HepG2 (cell line): ENCODE measurements at regions not wholly inside any gene's neighbourhood (a gene's known extent, or its start where the extent isn't known, plus 50 kb on each side); places are given as distances from the start of the nearest gene placed in this dataset.

Source experiments
- ATAC-seq: fragments of 200-7000 bp; cut with Tn5 transposase; 3 replicates; pipeline ENCODE4 v1.9.1; 2020; ENCODE audit warnings: mild to moderate bottlenecking, moderate library complexity
- BruUV-seq: library from RNA; stranded (reverse); fragments of 400-500 nt; replicated peaks from 2 replicates; lab custom pipeline; 2021; lab: Mats Ljungman, UMichigan
- CTCF ChIA-PET: fragments of 300-600 bp; formaldehyde crosslinking; extraction: SDS; loops from one replicate; lab custom pipeline; 2021; ENCODE audit warnings: low total read pairs, inconsistent platforms, low intra/inter-chr PET ratio; lab: Yijun Ruan, JAX
- POLR2A ChIA-PET: fragments of 350-600 bp; sonication (Branson Sonifier 250); formaldehyde crosslinking; loops from one replicate; lab custom pipeline; 2020; ENCODE audit warnings: antibody characterized with exemption, inconsistent platforms; lab: Yijun Ruan, JAX
- DNase-seq: peaks from one replicate; pipeline ENCODE4 v3.0.0-alpha.2; 2015; ENCODE audit warnings: low spot score
- FAIRE-seq: peaks from 3 replicates; lab custom pipeline; 2011; peaks lifted over from hg19 to GRCh38; lab: Jason Lieb, UNC
- H2AFZ ChIP-seq: one replicate; pipeline ENCODE4 v1.6.1; 2011; ENCODE audit warnings: low read length, inconsistent platforms
- H3K27ac ChIP-seq: fragments of 300-600 bp; 3 replicates; pipeline ENCODE4 v1.8.0; 2011; ENCODE audit warnings: mixed run types, mild to moderate bottlenecking, mixed read lengths, low read length, inconsistent platforms; ENCODE audit not compliant: insufficient read depth; ENCODE audit errors: extremely low read length
- H3K27me3 ChIP-seq, 2 experiments: fragments of 200-600 bp in 1 of 2; 2 replicates in 1 of 2; 3 replicates in 1 of 2; pipeline versions ENCODE4 v1.6.0 to v1.8.0; 2011; ENCODE audit warnings: low read length in 2 of 2, mild to moderate bottlenecking in 2 of 2, moderate library complexity in 2 of 2, inconsistent platforms in 1 of 2; ENCODE audit not compliant: insufficient read depth in 2 of 2, control insufficient read depth in 1 of 2
- H3K36me3 ChIP-seq, 2 experiments: fragments of 200-600 bp in 1 of 2; replicated peaks in 1 of 2; 2 replicates in 1 of 2; 3 replicates in 1 of 2; pipeline versions ENCODE4 v1.5.1 to v1.8.0; 2011; ENCODE audit warnings: low read length in 2 of 2, inconsistent platforms in 1 of 2; ENCODE audit not compliant: insufficient read depth in 2 of 2, control insufficient read depth in 1 of 2
- H3K4me1 ChIP-seq: 2 replicates; pipeline ENCODE4 v1.5.1; 2012; ENCODE audit warnings: low read length, inconsistent platforms; ENCODE audit not compliant: insufficient read depth
- H3K4me2 ChIP-seq: 2 replicates; pipeline ENCODE4 v1.6.0; 2011; ENCODE audit warnings: low read depth, low read length, inconsistent platforms
- H3K4me3 ChIP-seq, 3 experiments: fragments of 200-600 bp in 1 of 3; sonication (generic), shearing (Covaris generic) in 1 of 3; replicated peaks in 1 of 3; 2 replicates each; pipeline ENCODE4 v1.5.1; 2011 to 2016; ENCODE audit warnings: low read length in 3 of 3, inconsistent platforms in 2 of 3, low read depth in 2 of 3, mild to moderate bottlenecking in 2 of 3, control low read depth in 1 of 3, mixed read lengths in 1 of 3; ENCODE audit not compliant: insufficient read depth in 1 of 3
- H3K79me2 ChIP-seq: one replicate; pipeline ENCODE4 v1.6.1; 2011; ENCODE audit warnings: low read length, inconsistent platforms; ENCODE audit not compliant: insufficient read depth
- H3K9ac ChIP-seq: 2 replicates; pipeline ENCODE4 v1.6.0; 2011; ENCODE audit warnings: mild to moderate bottlenecking, low read depth, low read length, inconsistent platforms; ENCODE audit not compliant: insufficient read depth
- H3K9me3 ChIP-seq: 2 replicates; pipeline ENCODE4 v1.5.1; 2012; ENCODE audit warnings: mild to moderate bottlenecking, low read length
- H4K20me1 ChIP-seq: 2 replicates; pipeline ENCODE4 v1.6.0; 2011; ENCODE audit warnings: inconsistent platforms, mild to moderate bottlenecking, low read length, moderate library complexity; ENCODE audit not compliant: insufficient read depth
- IRX3 ChIP-seq: sonication (generic); formaldehyde crosslinking; IDR thresholded peaks from 2 replicates; pipeline ENCODE4 v1.8.1; 2023; ENCODE audit warnings: mild to moderate bottlenecking, low read depth, missing genetic modification reagents, borderline replicate concordance
- POLR2AphosphoS5 ChIP-seq: IDR thresholded peaks from 2 replicates; pipeline ENCODE4 v1.6.1; 2012; ENCODE audit warnings: low read depth, low read length
- ZNF709 ChIP-seq: sonication (generic); formaldehyde crosslinking; IDR thresholded peaks from 2 replicates; pipeline ENCODE4 v1.5.0; 2020; ENCODE audit warnings: mild to moderate bottlenecking, missing genetic modification reagents
- ZSCAN25 ChIP-seq: sonication (generic); formaldehyde crosslinking; IDR thresholded peaks from 2 replicates; pipeline ENCODE4 v1.8.0; 2022; ENCODE audit warnings: mild to moderate bottlenecking, missing genetic modification reagents
- WGBS: methylation state at CpG from one replicate; pipeline ENCODE4 v1.1.6; 2017; ENCODE audit warnings: low lambda C conversion rate; 5-methylcytosine and 5-hydroxymethylcytosine counted together
- in situ Hi-C: cut with HindIII; loops from 2 replicates; pipeline ENCODE4 v1.10.0; 2017; ENCODE audit warnings: low pct_unique_long_range_greater_than_20kb; ENCODE audit not compliant: extremely low pct_ligation_motif_present
- intact Hi-C: fragments of 100-400 bp; cut with micrococcal nuclease; formaldehyde crosslinking; loops from one replicate; pipeline ENCODE4 v1.10.0; 2022; ENCODE audit not compliant: unreplicated experiment
- TF ChIP-seq, protein P1 (sequence below): sonication (generic); formaldehyde crosslinking; IDR thresholded peaks from 2 replicates; pipeline ENCODE4 v1.5.1; 2020; ENCODE audit warnings: mild to moderate bottlenecking, missing genetic modification reagents, moderate library complexity

DNA sequence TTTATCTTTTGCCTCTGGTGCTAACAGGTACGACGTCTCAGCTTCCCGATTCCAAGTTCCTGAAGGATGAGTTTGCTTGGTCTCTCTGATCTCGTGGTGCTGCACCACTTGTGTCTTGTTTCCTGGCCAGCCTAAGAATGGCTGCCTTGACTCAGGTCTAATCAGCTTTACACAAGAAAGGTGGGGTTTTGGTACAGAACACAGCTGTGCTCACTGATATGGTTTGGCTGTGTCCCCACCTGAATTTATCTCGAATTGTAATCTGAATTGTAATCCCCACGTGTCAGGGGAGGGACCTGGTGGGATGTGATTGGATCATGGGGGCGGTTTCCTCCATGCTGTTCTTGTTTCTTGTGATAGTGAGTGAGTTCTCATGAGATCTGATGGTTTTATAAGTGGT is 305.3 kb upstream of the NOCT start:
- Histone ChIP-seq H4K20me1 (no peaks in the 10 kb centered on the region), H3K4me3 (no peak overlapping the region), H3K27me3 (0 out of 5 replicates have a peak, but pooled peaks cover 0 to 5% of the 10 kb centered on the region in 2 experiments), H3K9ac (no peak overlapping the region), H3K27ac (no peak overlapping the region), H3K79me2 (no peaks in the 10 kb centered on the region), H3K4me2 (no peak overlapping the region), H3K36me3 (no peaks in the 10 kb centered on the region), H3K4me1 (no peaks in the 10 kb centered on the region), H2AFZ (no peak overlapping the region), H3K9me3 (no peaks in the 10 kb centered on the region)
- TF ChIP-seq POLR2AphosphoS5: no peak
- no peak for FAIRE-seq
- ChIA-PET POLR2A (no interaction called here), CTCF (no interaction called here)
- no TSS peak for BruUV-seq
- intact Hi-C loops (no loop called here), in situ Hi-C loops (no loop called here)
- WGBS: 0% methylated on average over 7 of the region's 7 CpGs
- ATAC-seq: no peak
- no peak for DNase-seq

DNA sequence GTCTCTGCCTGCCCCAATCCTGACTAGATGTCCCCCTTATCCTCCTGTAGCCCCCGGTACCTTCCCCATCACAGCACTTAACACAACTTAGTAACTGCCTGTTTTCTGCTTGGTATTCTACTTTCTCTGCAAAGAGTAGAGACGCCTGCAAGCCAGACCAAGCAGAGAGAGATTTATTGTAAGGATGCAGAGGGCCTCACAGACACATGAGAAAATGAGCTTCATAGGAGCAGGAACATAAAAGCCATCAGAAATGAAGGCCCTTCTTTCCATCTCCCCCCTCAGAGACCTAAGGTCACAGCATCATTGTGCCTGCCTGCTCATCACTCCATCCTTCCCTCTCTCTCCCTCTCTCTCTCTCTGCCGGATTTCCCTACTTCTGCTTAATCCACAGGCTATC is 305.7 kb upstream of the NOCT start:
- ATAC-seq (no peak), FAIRE-seq (no peak), DNase-seq (no peak)
- H3K27ac ChIP-seq: no peak overlapping the region
- H3K79me2 ChIP-seq: no peaks in the 10 kb centered on the region
- no peak overlapping the region for H3K9ac ChIP-seq
- H2AFZ ChIP-seq: no peak overlapping the region
- 4% methylated on average over 3 of the region's 3 CpGs for WGBS
- no peaks in the 10 kb centered on the region for H3K4me1 ChIP-seq
- CTCF ChIA-PET: no interaction called here
- in situ Hi-C loops: no loop called here
- no TSS peak for BruUV-seq
- H3K4me2 ChIP-seq: no peak overlapping the region
- H3K4me3 ChIP-seq: no peak overlapping the region
- no peak for TF ChIP-seq IRX3 (CRISPR knock-in tag)
- no peak for TF ChIP-seq ZSCAN25 (CRISPR knock-in tag)
- TF ChIP-seq, protein P1, sequence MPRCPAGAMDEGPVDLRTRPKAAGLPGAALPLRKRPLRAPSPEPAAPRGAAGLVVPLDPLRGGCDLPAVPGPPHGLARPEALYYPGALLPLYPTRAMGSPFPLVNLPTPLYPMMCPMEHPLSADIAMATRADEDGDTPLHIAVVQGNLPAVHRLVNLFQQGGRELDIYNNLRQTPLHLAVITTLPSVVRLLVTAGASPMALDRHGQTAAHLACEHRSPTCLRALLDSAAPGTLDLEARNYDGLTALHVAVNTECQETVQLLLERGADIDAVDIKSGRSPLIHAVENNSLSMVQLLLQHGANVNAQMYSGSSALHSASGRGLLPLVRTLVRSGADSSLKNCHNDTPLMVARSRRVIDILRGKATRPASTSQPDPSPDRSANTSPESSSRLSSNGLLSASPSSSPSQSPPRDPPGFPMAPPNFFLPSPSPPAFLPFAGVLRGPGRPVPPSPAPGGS (CRISPR knock-in tag): no peak
- TF ChIP-seq ZNF709: no peak
- TF ChIP-seq, all 625 proteins: peak for 0
- intact Hi-C loops: no loop called here
- no peaks in the 10 kb centered on the region for H4K20me1 ChIP-seq
- 0 out of 5 replicates have a peak, but pooled peaks cover 0 to 5% of the 10 kb centered on the region in 2 experiments for H3K27me3 ChIP-seq
- H3K36me3 ChIP-seq: no peaks in the 10 kb centered on the region
- H3K9me3 ChIP-seq: no peaks in the 10 kb centered on the region
- POLR2A ChIA-PET: no interaction called here
